ENCODE measurements at regions not wholly inside any gene's neighbourhood (a gene's known extent, or its start where the extent isn't known, plus 50 kb on each side); places are given as distances from the start of the nearest gene placed in this dataset.

- TF ChIP-seq POLR2A (IDR thresholded peaks at IDR 0.05): no peak
- no peak for TF ChIP-seq CTCF (IDR thresholded peaks at IDR 0.05)
- intact Hi-C loops (cut with DNase I; ENCODE audit: low total_unique reads): no loop called here
- Histone ChIP-seq H3K9me3 (no peaks in the 10 kb centered on the region), H3K27ac (no peak overlapping the region), H3K36me3 (ENCODE audit: low read depth, missing control alignments) (no peaks in the 10 kb centered on the region), H3K27me3 (no peaks in the 10 kb centered on the region), H3K4me3 (no peak overlapping the region), H3K4me1 (peaks cover 22% of the 10 kb centered on the region)
- WGBS, 2 donors: 82 to 88% methylated on average over 4 of the region's 4 CpGs
- DNase-seq: no peak
These were observed 65.1 kb upstream of the FBRSL1 start for GRCh38 chr12:132424811-132425210.

- peaks cover 15% of the 10 kb centered on the region for H3K4me1 ChIP-seq
- no peak overlapping the region for H3K27ac ChIP-seq
- peak; percentile 78 for DNase-seq
- no peaks in the 10 kb centered on the region for H3K36me3 ChIP-seq (ENCODE audit: low read depth, missing control alignments)
- intact Hi-C loops (cut with DNase I; ENCODE audit: low total_unique reads): no loop called here
- TF ChIP-seq POLR2A (IDR thresholded peaks at IDR 0.05) (no peak), CTCF (IDR thresholded peaks at IDR 0.05) (no peak)
- WGBS, 2 donors: 21 to 25% methylated on average over 29 to 31 of the region's 31 CpGs
- H3K27me3 ChIP-seq: no peaks in the 10 kb centered on the region
- H3K9me3 ChIP-seq: no peaks in the 10 kb centered on the region
- no peak overlapping the region for H3K4me3 ChIP-seq
These were observed 65.9 kb upstream of the FBRSL1 start for GRCh38 chr12:132423820-132424645.

GRCh38 chr12:132423251-132423819 lies 66.6 kb upstream of the FBRSL1 start:
- Histone ChIP-seq H3K27ac (no peak overlapping the region), H3K4me1 (peaks cover 10% of the 10 kb centered on the region), H3K27me3 (no peaks in the 10 kb centered on the region), H3K9me3 (no peaks in the 10 kb centered on the region), H3K36me3 (ENCODE audit: low read depth, missing control alignments) (no peaks in the 10 kb centered on the region), H3K4me3 (no peak overlapping the region)
- WGBS, 2 donors: 56 to 58% methylated on average over 18 to 29 of the region's 29 CpGs
- intact Hi-C loops (cut with DNase I; ENCODE audit: low total_unique reads): no loop called here
- DNase-seq: peak; percentile 83
- TF ChIP-seq CTCF (IDR thresholded peaks at IDR 0.05): no peak
- TF ChIP-seq POLR2A (IDR thresholded peaks at IDR 0.05): no peak

GRCh38 chr12:132422381-132423043 lies 67.4 kb upstream of the FBRSL1 start:
- no peak overlapping the region for H3K4me3 ChIP-seq
- intact Hi-C loops (cut with DNase I; ENCODE audit: low total_unique reads): no loop called here
- H3K9me3 ChIP-seq: no peaks in the 10 kb centered on the region
- H3K36me3 ChIP-seq (ENCODE audit: low read depth, missing control alignments): no peaks in the 10 kb centered on the region
- no peak for DNase-seq
- peaks cover 10% of the 10 kb centered on the region for H3K4me1 ChIP-seq
- H3K27me3 ChIP-seq: no peaks in the 10 kb centered on the region
- H3K27ac ChIP-seq: no peak overlapping the region
- WGBS, 2 donors: 60 to 75% methylated on average over 6 of the region's 6 CpGs
- TF ChIP-seq POLR2A (IDR thresholded peaks at IDR 0.05): no peak
- no peak for TF ChIP-seq CTCF (IDR thresholded peaks at IDR 0.05)
